HFF-Myc (cell line): ENCODE measurements at regions not wholly inside any gene's neighbourhood (a gene's known extent, or its start where the extent isn't known, plus 50 kb on each side); places are given as distances from the start of the nearest gene placed in this dataset.

ENCODE experiments used
- DNase-seq: peaks from one replicate; pipeline ENCODE4 v3.0.0-alpha.2; 2011; ENCODE audit warnings: low read depth; ENCODE audit errors: extremely low read depth
- H3K4me3 ChIP-seq: replicated peaks from 2 replicates; pipeline ENCODE4 v1.5.1; 2011; ENCODE audit warnings: low read depth, mild to moderate bottlenecking, control low read depth, low read length
- CTCF ChIP-seq: IDR thresholded peaks from 2 replicates; pipeline ENCODE4 v1.5.1; 2012; ENCODE audit warnings: mild to moderate bottlenecking, low read depth, low read length, control low read depth; ENCODE audit errors: missing control alignments

GRCh38 chr6:170025935-170026750 lies 264.7 kb downstream of the DLL1 start:
- no peak for DNase-seq
- no peak for TF ChIP-seq CTCF
- H3K4me3 ChIP-seq = no peak overlapping the region

- TF ChIP-seq CTCF = no peak
- no peak for DNase-seq
- H3K4me3 ChIP-seq = no peak overlapping the region
Measured at GRCh38 chr6:170025341-170025911, 265.5 kb downstream of the DLL1 start.

- DNase-seq = peak; percentile 83
- H3K4me3 ChIP-seq = no peak overlapping the region
- TF ChIP-seq CTCF = no peak
Measured at GRCh38 chr6:170024940-170025339, 265.9 kb downstream of the DLL1 start.

GRCh38 chr6:170023620-170024521 lies 267.0 kb downstream of the DLL1 start:
- no peak for DNase-seq
- TF ChIP-seq CTCF = no peak
- no peak overlapping the region for H3K4me3 ChIP-seq

GRCh38 chr6:170022827-170023619 lies 267.9 kb downstream of the DLL1 start:
- no peak for DNase-seq
- no peak overlapping the region for H3K4me3 ChIP-seq
- no peak for TF ChIP-seq CTCF

GRCh38 chr6:170022291-170022722 lies 268.6 kb downstream of the DLL1 start:
- H3K4me3 ChIP-seq = no peak overlapping the region
- DNase-seq = no peak
- no peak for TF ChIP-seq CTCF
